Prostate gland (tissue), 2 donors: ENCODE measurements at regions not wholly inside any gene's neighbourhood (a gene's known extent, or its start where the extent isn't known, plus 50 kb on each side); places are given as distances from the start of the nearest gene placed in this dataset.

Source experiments
- DNase-seq: peaks from one replicate; pipeline ENCODE4 v3.0.0-alpha.2; 2019; ENCODE audit warnings: low spot score
- H3K27ac ChIP-seq, 2 donors: fragments of 200-600 bp; sonication (generic); 2 replicates each; pipeline ENCODE4 v1.5.1; 2017 to 2019
- H3K27me3 ChIP-seq: fragments of 200-600 bp; sonication (generic); replicated peaks from 2 replicates; pipeline ENCODE4 v1.5.1; 2019; ENCODE audit not compliant: insufficient read depth
- H3K36me3 ChIP-seq, 2 donors: fragments of 200-600 bp; sonication (generic); 1 replicate in 1 of 2; 2 replicates in 1 of 2; pipeline versions ENCODE4 v1.5.1 to v1.8.1; 2017 to 2019
- H3K4me1 ChIP-seq: fragments of 200-600 bp; sonication (generic); replicated peaks from 2 replicates; pipeline ENCODE4 v1.5.1; 2019
- H3K4me3 ChIP-seq, 2 donors: fragments of 200-600 bp; sonication (generic); 2 replicates each; pipeline ENCODE4 v1.5.1; 2017 to 2019
- H3K9me3 ChIP-seq: fragments of 200-600 bp; sonication (generic); 2 replicates; pipeline ENCODE4 v1.5.1; 2017
- CTCF ChIP-seq, 4 experiments: fragments of 200-600 bp in 2 of 4; fragments of 450-650 bp in 2 of 4; sonication (generic) in 2 of 4; IDR thresholded peaks; 1 replicate in 3 of 4; 2 replicates in 1 of 4; pipeline ENCODE4 v1.5.1; 2016 to 2019; ENCODE audit warnings: antibody characterized with exemption in 4 of 4, mild to moderate bottlenecking in 2 of 4, moderate library complexity in 2 of 4
- POLR2A ChIP-seq: fragments of 450-650 bp; IDR thresholded peaks from one replicate; pipeline ENCODE4 v1.6.1; 2016; ENCODE audit warnings: antibody characterized with exemption, mild to moderate bottlenecking
- POLR2AphosphoS5 ChIP-seq: sonication (generic); formaldehyde crosslinking; IDR thresholded peaks from one replicate; pipeline ENCODE4 v1.6.1; 2017; ENCODE audit warnings: antibody characterized with exemption
- WGBS: methylation state at CpG from one replicate; pipeline ENCODE4 v1.1.5; 2018; 5-methylcytosine and 5-hydroxymethylcytosine counted together
- intact Hi-C: fragments of 100-400 bp; cut with DNase I; formaldehyde crosslinking; loops from one replicate; pipeline ENCODE4 v1.14.2; 2022

- Histone ChIP-seq H3K9me3 (no peaks in the 10 kb centered on the region), H3K27ac (no peak overlapping the region), H3K4me3 (no peak overlapping the region), H3K27me3 (no peaks in the 10 kb centered on the region), H3K36me3 (no peaks in the 10 kb centered on the region), H3K4me1 (no peaks in the 10 kb centered on the region)
- intact Hi-C loops, result no loop called here
- no peak for TF ChIP-seq POLR2A
- TF ChIP-seq POLR2AphosphoS5, result no peak
- no peak for TF ChIP-seq CTCF (IDR thresholded peaks at IDR 0.05)
- DNase-seq, result no peak
Measured at GRCh38 chr1:69494221-69494620, 73.5 kb upstream of the LRRC7 start.

DNA sequence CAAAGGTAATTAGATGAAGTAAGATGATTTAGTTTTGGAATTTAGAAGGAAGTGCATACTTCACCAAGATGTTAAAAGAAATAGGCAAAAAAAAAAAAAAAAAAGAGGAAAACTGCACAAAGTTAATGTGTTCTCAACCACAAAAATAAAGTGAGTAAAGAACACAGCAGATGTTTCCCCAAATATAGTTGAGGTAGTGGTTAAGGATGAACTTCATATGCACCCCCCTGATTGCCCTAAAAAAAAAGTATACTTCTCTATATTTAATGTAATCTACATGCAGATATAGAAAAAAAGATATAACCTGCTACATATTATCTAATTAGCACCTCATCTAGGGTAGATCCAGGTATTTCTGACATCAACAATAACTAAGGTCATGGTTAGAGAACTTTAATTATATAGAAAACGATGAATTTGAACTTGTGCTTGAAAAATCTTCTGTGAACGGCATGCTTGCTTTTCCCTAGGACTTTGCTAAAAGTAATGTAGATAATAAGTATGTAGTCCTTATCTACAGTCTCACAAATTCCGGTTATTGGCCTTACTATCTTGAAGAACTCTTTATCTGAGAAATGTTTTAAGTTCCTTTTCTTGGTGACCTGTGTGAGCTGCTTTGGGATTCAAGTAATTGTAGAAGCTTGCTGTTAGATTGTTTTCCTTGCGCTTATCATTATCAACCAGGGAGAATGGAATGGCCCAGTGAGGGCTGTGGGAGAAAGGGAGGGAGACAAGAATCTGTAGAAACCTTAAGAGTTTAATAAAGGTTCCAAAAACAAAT is 70.1 kb upstream of the LRRC7 start:
- intact Hi-C loops, result no loop called here
- WGBS, result 87% methylated on average over 4 of the region's 4 CpGs
- H3K4me3 ChIP-seq, result no peak overlapping the region
- no peaks in the 10 kb centered on the region for H3K4me1 ChIP-seq
- no peaks in the 10 kb centered on the region for H3K27me3 ChIP-seq
- H3K36me3 ChIP-seq, result no peaks in the 10 kb centered on the region
- no peak for TF ChIP-seq POLR2A
- no peak for TF ChIP-seq POLR2AphosphoS5
- no peak for TF ChIP-seq CTCF (IDR thresholded peaks at IDR 0.05)
- H3K9me3 ChIP-seq, result no peaks in the 10 kb centered on the region
- DNase-seq, result no peak
- no peak overlapping the region for H3K27ac ChIP-seq

GRCh38 chr1:69498711-69499110 is 69.0 kb upstream of the LRRC7 start:
- TF ChIP-seq POLR2A (no peak), CTCF (IDR thresholded peaks at IDR 0.05) (no peak), POLR2AphosphoS5 (no peak)
- Histone ChIP-seq H3K27ac (no peak overlapping the region), H3K27me3 (no peaks in the 10 kb centered on the region), H3K9me3 (no peaks in the 10 kb centered on the region), H3K4me3 (no peak overlapping the region), H3K36me3 (no peaks in the 10 kb centered on the region), H3K4me1 (no peaks in the 10 kb centered on the region)
- no peak for DNase-seq
- intact Hi-C loops, result no loop called here
- 95% methylated on average over 1 of the region's 1 CpG for WGBS

GRCh38 chr1:69499203-69499803 is 68.4 kb upstream of the LRRC7 start:
- Histone ChIP-seq H3K9me3 (no peaks in the 10 kb centered on the region), H3K36me3 (no peaks in the 10 kb centered on the region), H3K4me3 (no peak overlapping the region), H3K27me3 (no peaks in the 10 kb centered on the region), H3K4me1 (no peaks in the 10 kb centered on the region), H3K27ac (no peak overlapping the region)
- WGBS, result 94% methylated on average over 7 of the region's 7 CpGs
- intact Hi-C loops, result no loop called here
- DNase-seq, result no peak
- no peak for TF ChIP-seq POLR2A
- TF ChIP-seq CTCF (IDR thresholded peaks at IDR 0.05), result no peak
- TF ChIP-seq POLR2AphosphoS5, result no peak

- Histone ChIP-seq H3K27ac (no peak overlapping the region), H3K4me3 (no peak overlapping the region), H3K9me3 (no peaks in the 10 kb centered on the region), H3K36me3 (no peaks in the 10 kb centered on the region), H3K4me1 (no peaks in the 10 kb centered on the region), H3K27me3 (no peaks in the 10 kb centered on the region)
- intact Hi-C loops, result no loop called here
- DNase-seq, result no peak
- TF ChIP-seq CTCF (IDR thresholded peaks at IDR 0.05), result no peak
- TF ChIP-seq POLR2A, result no peak
- TF ChIP-seq POLR2AphosphoS5, result no peak
- 77% methylated on average over 4 of the region's 4 CpGs for WGBS
Measured at GRCh38 chr1:69502991-69503390, 64.7 kb upstream of the LRRC7 start.
